ENCODE measurements at regions not wholly inside any gene's neighbourhood (a gene's known extent, or its start where the extent isn't known, plus 50 kb on each side); places are given as distances from the start of the nearest gene placed in this dataset.

DNA sequence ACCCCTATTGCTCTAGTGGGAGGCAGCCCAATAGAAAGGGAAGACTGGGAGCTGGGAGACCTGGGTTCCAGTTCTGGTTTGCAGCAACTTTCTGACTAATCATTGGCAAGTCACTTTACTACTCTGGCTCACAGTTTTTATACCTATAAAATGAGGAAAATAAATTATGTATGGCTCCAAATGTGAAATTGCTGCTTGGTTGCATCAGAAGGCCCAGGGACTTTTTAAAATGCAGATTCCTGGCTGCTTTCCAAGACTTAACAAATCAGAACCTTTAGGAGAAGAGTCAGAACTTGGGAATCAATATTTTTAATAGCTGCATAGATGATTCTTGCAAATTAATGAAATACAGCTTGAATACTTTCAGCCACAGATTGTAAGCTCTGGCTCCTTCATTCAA, 943.9 kb downstream of the EPHA4 start:
- Histone ChIP-seq H3K36me3 (ENCODE audit: control insufficient read depth, insufficient read depth, low read length) (no peaks in the 10 kb centered on the region), H3K27me3 (ENCODE audit: control insufficient read depth, insufficient read depth, low read length) (no peaks in the 10 kb centered on the region), H3K4me3 (ENCODE audit: low read depth, low read length) (no peak overlapping the region), H3K9me3 (ENCODE audit: control insufficient read depth, insufficient read depth, low read length) (no peaks in the 10 kb centered on the region), H3K4me1 (ENCODE audit: control insufficient read depth, insufficient read depth, low read length) (no peaks in the 10 kb centered on the region), H3K9ac (ENCODE audit: low read depth, low read length) (no peak overlapping the region)

DNA sequence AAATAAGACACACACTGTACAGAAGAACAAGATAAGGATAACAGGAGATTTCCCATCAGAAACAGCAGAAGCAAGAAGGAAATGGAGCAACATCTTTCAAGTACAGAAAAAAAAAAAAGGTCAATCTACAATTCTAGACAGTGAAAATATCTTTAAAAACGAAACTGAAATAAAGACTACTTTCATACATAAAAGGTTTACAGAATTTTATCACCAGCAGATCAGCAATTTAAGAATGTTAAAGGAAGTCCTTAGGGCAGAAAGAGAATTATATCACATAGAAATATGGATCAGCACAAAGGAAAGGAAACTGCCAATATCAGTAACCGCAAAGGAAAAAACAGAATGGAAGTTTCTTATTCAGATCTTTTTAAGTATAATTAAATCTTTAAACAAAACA, 931.0 kb downstream of the EPHA4 start:
- Histone ChIP-seq H3K27me3 (ENCODE audit: control insufficient read depth, insufficient read depth, low read length) (no peaks in the 10 kb centered on the region), H3K36me3 (ENCODE audit: control insufficient read depth, insufficient read depth, low read length) (no peaks in the 10 kb centered on the region), H3K9me3 (ENCODE audit: control insufficient read depth, insufficient read depth, low read length) (no peaks in the 10 kb centered on the region), H3K4me3 (ENCODE audit: low read depth, low read length) (no peak overlapping the region), H3K4me1 (ENCODE audit: control insufficient read depth, insufficient read depth, low read length) (no peaks in the 10 kb centered on the region), H3K9ac (ENCODE audit: low read depth, low read length) (no peak overlapping the region)

DNA sequence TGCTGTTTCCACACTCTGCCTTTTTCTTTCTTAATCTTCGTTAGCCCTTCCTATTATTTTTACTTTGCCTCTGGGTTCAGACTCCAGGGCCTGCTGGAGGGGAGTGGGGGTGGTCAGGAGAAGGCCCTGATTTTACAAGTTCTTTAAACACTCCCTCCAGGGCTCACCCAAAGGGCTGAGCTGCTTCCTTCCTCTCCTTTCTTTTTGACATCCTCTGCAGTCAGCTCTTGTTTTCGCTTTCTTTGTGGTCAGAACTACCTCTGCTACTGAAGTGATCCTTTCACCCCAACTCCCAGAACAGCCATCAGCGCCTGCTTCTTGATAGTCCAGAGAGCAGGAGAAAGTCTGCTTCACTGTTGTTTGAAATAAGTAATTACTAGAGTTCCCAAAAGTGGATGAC, 925.7 kb downstream of the EPHA4 start:
- Histone ChIP-seq H3K9me3 (ENCODE audit: control insufficient read depth, insufficient read depth, low read length) (no peaks in the 10 kb centered on the region), H3K4me3 (ENCODE audit: low read depth, low read length) (no peak overlapping the region)

DNA sequence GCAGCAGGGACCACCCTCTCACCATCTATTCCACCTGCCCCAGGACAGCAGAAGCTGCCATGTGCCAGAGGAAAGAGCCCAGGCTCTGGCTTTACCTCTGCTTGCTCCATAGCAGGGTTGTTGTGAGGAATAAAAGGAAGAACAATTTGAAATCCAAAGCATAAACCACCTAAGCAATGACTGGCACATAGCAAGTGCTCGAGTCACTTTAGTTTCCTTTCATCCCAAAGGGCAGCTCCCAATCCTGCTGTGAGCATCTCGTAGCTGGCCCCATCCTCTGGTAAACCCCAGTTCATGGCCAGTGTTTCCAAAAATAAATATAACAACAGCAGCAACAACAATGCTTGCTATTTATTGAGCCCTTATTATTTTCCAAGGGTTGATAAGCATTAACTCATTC, 923.5 kb downstream of the EPHA4 start:
- Histone ChIP-seq H3K9ac (ENCODE audit: low read depth, low read length) (no peak overlapping the region), H3K4me1 (ENCODE audit: control insufficient read depth, insufficient read depth, low read length) (no peaks in the 10 kb centered on the region), H3K27me3 (ENCODE audit: control insufficient read depth, insufficient read depth, low read length) (no peaks in the 10 kb centered on the region), H3K4me3 (ENCODE audit: low read depth, low read length) (no peak overlapping the region), H3K9me3 (ENCODE audit: control insufficient read depth, insufficient read depth, low read length) (no peaks in the 10 kb centered on the region), H3K36me3 (ENCODE audit: control insufficient read depth, insufficient read depth, low read length) (no peaks in the 10 kb centered on the region)

More for the DNA sequence above, 925.7 kb downstream of the EPHA4 start:
- Histone ChIP-seq H3K4me1 (ENCODE audit: control insufficient read depth, insufficient read depth, low read length) (no peaks in the 10 kb centered on the region), H3K36me3 (ENCODE audit: control insufficient read depth, insufficient read depth, low read length) (no peaks in the 10 kb centered on the region), H3K9ac (ENCODE audit: low read depth, low read length) (no peak overlapping the region), H3K27me3 (ENCODE audit: control insufficient read depth, insufficient read depth, low read length) (no peaks in the 10 kb centered on the region)

DNA sequence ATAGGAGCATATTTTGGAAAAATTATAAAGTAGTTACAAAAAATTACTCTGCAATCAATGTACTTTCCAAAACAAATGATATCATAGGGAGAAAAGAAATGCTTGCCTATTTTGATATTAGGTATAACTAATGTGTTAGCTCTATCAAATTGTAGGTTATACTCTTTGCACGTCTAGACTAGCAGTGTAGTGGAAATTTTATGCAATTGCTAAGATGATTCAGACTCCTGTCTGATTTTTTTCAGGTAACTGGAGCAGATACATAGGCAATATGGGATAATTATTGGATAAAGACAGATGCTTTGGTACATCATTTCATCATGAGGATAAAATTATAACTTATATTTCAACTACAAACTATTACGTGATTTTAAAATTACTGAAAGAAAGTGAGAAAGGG, 918.3 kb downstream of the EPHA4 start:
- H3K27me3 ChIP-seq (ENCODE audit: control insufficient read depth, insufficient read depth, low read length) = no peaks in the 10 kb centered on the region
- no peak overlapping the region for H3K9ac ChIP-seq (ENCODE audit: low read depth, low read length)
- H3K4me1 ChIP-seq (ENCODE audit: control insufficient read depth, insufficient read depth, low read length) = no peaks in the 10 kb centered on the region
- H3K9me3 ChIP-seq (ENCODE audit: control insufficient read depth, insufficient read depth, low read length) = no peaks in the 10 kb centered on the region
- H3K4me3 ChIP-seq (ENCODE audit: low read depth, low read length) = no peak overlapping the region
- H3K36me3 ChIP-seq (ENCODE audit: control insufficient read depth, insufficient read depth, low read length) = no peaks in the 10 kb centered on the region

DNA sequence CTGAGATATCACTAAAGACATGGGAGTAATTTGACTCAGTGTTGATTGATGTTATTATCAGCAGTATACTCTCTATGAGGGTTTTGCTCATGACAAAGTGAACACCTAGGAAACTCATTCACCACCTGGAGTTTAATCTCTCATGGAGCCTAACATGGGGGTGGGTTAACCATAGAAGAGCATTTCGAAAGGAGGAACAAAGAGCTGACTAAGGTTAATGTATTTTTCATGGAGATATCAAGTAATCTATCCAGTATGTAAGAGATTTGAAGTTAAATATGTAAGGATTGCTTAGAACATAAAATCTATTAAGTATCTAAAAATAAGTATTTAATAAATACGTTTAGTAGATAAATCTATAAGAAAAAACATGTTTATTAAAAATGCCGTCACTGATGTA, 917.8 kb downstream of the EPHA4 start:
- no peak overlapping the region for H3K4me3 ChIP-seq (ENCODE audit: low read depth, low read length)
- H3K27me3 ChIP-seq (ENCODE audit: control insufficient read depth, insufficient read depth, low read length) = no peaks in the 10 kb centered on the region
- H3K4me1 ChIP-seq (ENCODE audit: control insufficient read depth, insufficient read depth, low read length) = no peaks in the 10 kb centered on the region
- no peaks in the 10 kb centered on the region for H3K36me3 ChIP-seq (ENCODE audit: control insufficient read depth, insufficient read depth, low read length)
- no peak overlapping the region for H3K9ac ChIP-seq (ENCODE audit: low read depth, low read length)
- H3K9me3 ChIP-seq (ENCODE audit: control insufficient read depth, insufficient read depth, low read length) = no peaks in the 10 kb centered on the region

DNA sequence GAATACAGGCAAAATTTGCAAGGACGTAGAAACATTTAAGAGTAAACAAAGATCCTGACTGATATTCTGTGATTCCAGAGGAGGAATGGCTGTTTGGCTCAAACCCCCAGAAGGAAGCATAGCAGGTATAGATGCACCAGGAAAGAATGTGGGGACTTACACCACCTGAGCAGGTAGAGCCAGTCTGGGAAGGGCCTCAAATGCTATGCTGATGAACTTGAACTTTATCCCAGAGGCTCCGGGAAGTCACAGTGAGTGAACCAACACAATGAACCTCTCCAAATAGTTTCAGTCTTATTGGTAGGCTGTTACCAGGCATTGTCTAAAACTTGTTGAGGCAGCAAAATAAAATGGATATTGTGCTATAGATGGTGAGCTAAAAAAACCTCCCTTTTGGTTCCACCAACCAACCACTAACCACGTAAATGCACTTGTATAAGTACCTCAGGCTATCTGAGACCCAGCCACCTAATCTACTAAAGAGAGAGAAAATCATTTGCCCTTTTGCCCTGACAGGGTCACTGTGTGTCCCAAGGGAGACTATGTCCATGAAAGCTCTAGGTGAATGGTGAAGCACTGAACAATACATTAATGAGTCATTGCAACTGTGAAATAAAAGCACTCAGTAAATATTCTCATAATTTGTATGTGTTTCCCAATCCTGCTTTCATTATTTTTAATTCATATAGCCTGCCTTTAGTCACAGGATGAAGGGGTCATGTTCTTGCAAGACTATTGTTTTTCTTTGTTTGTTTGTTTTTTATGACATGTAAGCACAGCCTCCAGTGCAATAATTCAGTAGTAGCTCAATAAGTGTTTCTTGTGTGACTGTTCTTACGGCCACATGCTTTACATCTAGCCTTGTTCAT, 911.6 kb downstream of the EPHA4 start:
- no peaks in the 10 kb centered on the region for H3K27me3 ChIP-seq (ENCODE audit: control insufficient read depth, insufficient read depth, low read length)
- H3K36me3 ChIP-seq (ENCODE audit: control insufficient read depth, insufficient read depth, low read length) = no peaks in the 10 kb centered on the region
- no peaks in the 10 kb centered on the region for H3K9me3 ChIP-seq (ENCODE audit: control insufficient read depth, insufficient read depth, low read length)
- H3K4me3 ChIP-seq (ENCODE audit: low read depth, low read length) = no peak overlapping the region
- H3K4me1 ChIP-seq (ENCODE audit: control insufficient read depth, insufficient read depth, low read length) = no peaks in the 10 kb centered on the region
- H3K9ac ChIP-seq (ENCODE audit: low read depth, low read length) = no peak overlapping the region

DNA sequence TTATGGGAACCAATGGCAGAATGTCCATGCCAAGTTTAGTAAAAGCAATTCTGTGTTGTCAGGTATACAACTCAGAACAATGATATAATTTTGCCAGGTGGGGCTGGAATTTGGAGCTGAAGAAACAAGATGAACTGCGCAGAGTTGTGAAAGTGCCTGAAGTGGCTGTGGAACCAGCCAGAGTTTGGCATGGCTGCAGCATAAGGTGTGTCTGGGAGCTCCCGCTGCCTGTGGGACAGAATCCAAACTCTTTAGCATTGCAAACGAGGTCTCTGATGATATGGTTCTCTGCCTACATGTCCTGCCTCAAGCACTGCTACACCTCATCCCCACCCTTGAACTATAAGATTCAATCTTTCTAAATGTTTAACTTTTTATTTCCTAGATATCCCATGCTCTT, 909.7 kb downstream of the EPHA4 start:
- H3K4me1 ChIP-seq (ENCODE audit: control insufficient read depth, insufficient read depth, low read length) = no peaks in the 10 kb centered on the region

DNA sequence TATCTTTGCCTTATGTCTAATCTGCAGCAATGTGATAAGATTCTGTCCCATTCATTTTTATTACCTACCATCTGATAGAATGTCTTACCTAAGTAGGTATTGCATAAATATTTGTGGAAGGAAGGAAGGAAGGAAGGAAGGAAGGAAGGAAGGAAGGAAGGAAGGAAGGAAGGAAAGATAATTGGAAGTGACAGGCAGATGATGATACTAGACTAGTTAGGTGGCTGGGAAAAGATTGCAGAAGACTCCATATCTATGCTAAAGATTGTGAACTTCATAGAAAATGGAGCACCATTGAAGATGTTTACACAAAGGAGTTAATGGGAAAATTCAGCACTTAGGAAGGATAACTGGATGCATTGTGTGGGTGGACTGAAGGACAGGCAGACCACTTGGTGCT, 909.0 kb downstream of the EPHA4 start:
- no peak overlapping the region for H3K4me3 ChIP-seq (ENCODE audit: low read depth, low read length)
- no peak overlapping the region for H3K9ac ChIP-seq (ENCODE audit: low read depth, low read length)
- H3K36me3 ChIP-seq (ENCODE audit: control insufficient read depth, insufficient read depth, low read length) = no peaks in the 10 kb centered on the region
- H3K27me3 ChIP-seq (ENCODE audit: control insufficient read depth, insufficient read depth, low read length) = no peaks in the 10 kb centered on the region
- no peaks in the 10 kb centered on the region for H3K4me1 ChIP-seq (ENCODE audit: control insufficient read depth, insufficient read depth, low read length)
- H3K9me3 ChIP-seq (ENCODE audit: control insufficient read depth, insufficient read depth, low read length) = no peaks in the 10 kb centered on the region

More for the DNA sequence above, 909.7 kb downstream of the EPHA4 start:
- Histone ChIP-seq H3K4me3 (ENCODE audit: low read depth, low read length) (no peak overlapping the region), H3K9ac (ENCODE audit: low read depth, low read length) (no peak overlapping the region), H3K9me3 (ENCODE audit: control insufficient read depth, insufficient read depth, low read length) (no peaks in the 10 kb centered on the region), H3K27me3 (ENCODE audit: control insufficient read depth, insufficient read depth, low read length) (no peaks in the 10 kb centered on the region), H3K36me3 (ENCODE audit: control insufficient read depth, insufficient read depth, low read length) (no peaks in the 10 kb centered on the region)

DNA sequence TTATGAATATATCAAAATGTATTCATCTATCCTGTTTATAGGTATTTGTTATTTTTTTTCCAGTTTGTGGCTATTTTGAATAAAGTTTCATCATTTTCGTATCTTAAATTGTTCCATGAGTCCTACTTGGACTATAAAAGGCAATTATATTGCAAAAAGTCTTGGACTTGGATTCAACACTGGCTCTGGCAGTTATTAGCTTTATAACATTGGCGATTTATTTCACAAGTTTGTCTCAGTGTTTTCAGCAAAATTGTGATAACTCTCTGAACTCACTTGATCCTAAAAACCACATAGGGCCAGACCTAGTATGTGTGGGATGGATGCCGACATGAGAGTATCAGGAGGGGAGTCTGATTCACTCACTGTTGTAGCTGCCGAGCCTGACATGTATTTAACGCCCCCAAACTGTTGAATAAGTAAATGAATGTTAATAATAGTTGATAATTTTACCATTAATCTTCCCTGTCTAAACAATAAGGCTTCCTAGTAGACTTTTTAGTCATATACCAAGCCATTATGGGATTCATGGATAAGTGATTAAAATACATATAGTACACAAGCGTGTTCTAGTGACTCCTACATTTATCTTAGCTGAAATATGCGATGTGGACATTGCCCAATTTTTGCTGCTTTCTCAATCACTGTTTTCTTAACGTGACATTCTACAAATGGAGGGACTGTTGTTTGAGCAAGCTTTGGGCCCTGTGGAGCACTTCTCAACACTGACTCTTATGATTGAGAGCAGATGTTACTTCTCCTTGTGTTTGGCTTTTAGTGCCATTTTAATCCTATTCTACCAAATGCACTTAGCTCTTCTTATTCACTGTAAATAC, 907.6 kb downstream of the EPHA4 start:
- H3K4me1 ChIP-seq (ENCODE audit: control insufficient read depth, insufficient read depth, low read length) = no peaks in the 10 kb centered on the region
- no peak overlapping the region for H3K4me3 ChIP-seq (ENCODE audit: low read depth, low read length)
- no peaks in the 10 kb centered on the region for H3K27me3 ChIP-seq (ENCODE audit: control insufficient read depth, insufficient read depth, low read length)
- no peaks in the 10 kb centered on the region for H3K36me3 ChIP-seq (ENCODE audit: control insufficient read depth, insufficient read depth, low read length)
- no peaks in the 10 kb centered on the region for H3K9me3 ChIP-seq (ENCODE audit: control insufficient read depth, insufficient read depth, low read length)
- H3K9ac ChIP-seq (ENCODE audit: low read depth, low read length) = no peak overlapping the region

DNA sequence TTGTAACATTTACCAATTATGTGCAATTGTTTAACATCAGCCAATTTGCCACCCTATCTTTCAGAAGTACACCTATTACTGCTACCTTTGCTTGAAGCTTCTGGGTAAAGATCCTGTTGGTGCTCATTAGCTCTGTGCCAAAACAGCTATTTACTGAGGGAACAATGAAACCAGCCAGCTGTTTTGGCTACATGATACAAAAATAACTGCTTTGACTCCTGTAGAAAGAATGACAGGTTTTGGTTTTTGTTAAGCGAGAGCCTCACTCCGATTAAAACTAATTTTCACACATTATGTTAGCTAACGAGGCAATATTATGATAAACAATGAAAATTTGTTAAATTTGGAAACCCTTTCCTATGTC, 907.0 kb downstream of the EPHA4 start:
- Histone ChIP-seq H3K9ac (ENCODE audit: low read depth, low read length) (no peak overlapping the region), H3K27me3 (ENCODE audit: control insufficient read depth, insufficient read depth, low read length) (no peaks in the 10 kb centered on the region), H3K36me3 (ENCODE audit: control insufficient read depth, insufficient read depth, low read length) (no peaks in the 10 kb centered on the region), H3K4me1 (ENCODE audit: control insufficient read depth, insufficient read depth, low read length) (no peaks in the 10 kb centered on the region), H3K4me3 (ENCODE audit: low read depth, low read length) (no peak overlapping the region), H3K9me3 (ENCODE audit: control insufficient read depth, insufficient read depth, low read length) (no peaks in the 10 kb centered on the region)

DNA sequence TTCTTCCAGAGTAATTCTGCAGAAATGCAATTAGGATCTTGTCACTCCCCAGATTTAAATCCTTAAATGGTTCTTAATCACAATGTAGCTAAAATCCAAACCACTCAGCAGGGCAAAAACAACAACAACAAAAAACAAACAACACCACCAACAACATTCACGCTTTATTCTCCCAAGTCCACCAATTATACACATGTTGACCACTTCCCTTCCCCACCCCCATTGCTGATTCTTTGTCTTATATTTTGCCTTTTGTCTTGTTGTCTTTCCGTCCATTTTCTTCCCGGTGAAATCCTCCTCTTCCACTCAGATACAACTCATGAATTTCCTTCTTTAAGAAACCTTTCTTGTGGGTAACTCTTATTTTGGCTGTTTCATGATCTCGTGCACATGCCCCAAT, 902.8 kb downstream of the EPHA4 start:
- H3K36me3 ChIP-seq (ENCODE audit: control insufficient read depth, insufficient read depth, low read length) = no peaks in the 10 kb centered on the region
- no peaks in the 10 kb centered on the region for H3K4me1 ChIP-seq (ENCODE audit: control insufficient read depth, insufficient read depth, low read length)
- H3K4me3 ChIP-seq (ENCODE audit: low read depth, low read length) = no peak overlapping the region
- H3K9me3 ChIP-seq (ENCODE audit: control insufficient read depth, insufficient read depth, low read length) = no peaks in the 10 kb centered on the region
- H3K9ac ChIP-seq (ENCODE audit: low read depth, low read length) = no peak overlapping the region
- no peaks in the 10 kb centered on the region for H3K27me3 ChIP-seq (ENCODE audit: control insufficient read depth, insufficient read depth, low read length)
